ENCODE measurements at regions not wholly inside any gene's neighbourhood (a gene's known extent, or its start where the extent isn't known, plus 50 kb on each side); places are given as distances from the start of the nearest gene placed in this dataset.
"Not testable (repeated sequence)": the region's sequence is repeated elsewhere in the genome, so short reads cannot be mapped to it uniquely, and the experiment has no call there.

- not testable (repeated sequence) for TF ChIP-seq POLR2A, POLR2AphosphoS5, EP300 (IDR thresholded peaks at IDR 0.05)
- TF ChIP-seq, protein P1, sequence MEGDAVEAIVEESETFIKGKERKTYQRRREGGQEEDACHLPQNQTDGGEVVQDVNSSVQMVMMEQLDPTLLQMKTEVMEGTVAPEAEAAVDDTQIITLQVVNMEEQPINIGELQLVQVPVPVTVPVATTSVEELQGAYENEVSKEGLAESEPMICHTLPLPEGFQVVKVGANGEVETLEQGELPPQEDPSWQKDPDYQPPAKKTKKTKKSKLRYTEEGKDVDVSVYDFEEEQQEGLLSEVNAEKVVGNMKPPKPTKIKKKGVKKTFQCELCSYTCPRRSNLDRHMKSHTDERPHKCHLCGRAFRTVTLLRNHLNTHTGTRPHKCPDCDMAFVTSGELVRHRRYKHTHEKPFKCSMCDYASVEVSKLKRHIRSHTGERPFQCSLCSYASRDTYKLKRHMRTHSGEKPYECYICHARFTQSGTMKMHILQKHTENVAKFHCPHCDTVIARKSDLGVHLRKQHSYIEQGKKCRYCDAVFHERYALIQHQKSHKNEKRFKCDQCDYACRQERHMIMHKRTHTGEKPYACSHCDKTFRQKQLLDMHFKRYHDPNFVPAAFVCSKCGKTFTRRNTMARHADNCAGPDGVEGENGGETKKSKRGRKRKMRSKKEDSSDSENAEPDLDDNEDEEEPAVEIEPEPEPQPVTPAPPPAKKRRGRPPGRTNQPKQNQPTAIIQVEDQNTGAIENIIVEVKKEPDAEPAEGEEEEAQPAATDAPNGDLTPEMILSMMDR (IDR thresholded peaks at IDR 0.05): not testable (repeated sequence)
These were observed 320.5 kb upstream of the PLGLB1 start for GRCh38 chr2:87342175-87342574.
